ENCODE measurements at regions not wholly inside any gene's neighbourhood (a gene's known extent, or its start where the extent isn't known, plus 50 kb on each side); places are given as distances from the start of the nearest gene placed in this dataset.
"Not testable (repeated sequence)": the region's sequence is repeated elsewhere in the genome, so short reads cannot be mapped to it uniquely, and the experiment has no call there.

GRCh38 chr5:124554746-124555578 lies 191.5 kb downstream of the ZNF608 start:
- no peak for DNase-seq

- DNase-seq, result peak in 1 of 56 donors; percentile 3
Observed at GRCh38 chr5:124553911-124554310, 192.5 kb downstream of the ZNF608 start.

GRCh38 chr5:124552526-124552925 lies 193.9 kb downstream of the ZNF608 start:
- no peak for DNase-seq

- DNase-seq, result no peak
Observed at GRCh38 chr5:124551939-124552279, 194.5 kb downstream of the ZNF608 start.

- DNase-seq, result no peak
Observed at GRCh38 chr5:124550731-124551130, 195.7 kb downstream of the ZNF608 start.

- DNase-seq, result no peak
Observed at GRCh38 chr5:124549891-124550436, 196.5 kb downstream of the ZNF608 start.

- no peak for DNase-seq
Observed at GRCh38 chr5:124546643-124547042, 199.8 kb downstream of the ZNF608 start.

GRCh38 chr5:124544366-124545055 lies 201.9 kb downstream of the ZNF608 start:
- DNase-seq, result no peak

- DNase-seq, result no peak
Observed at GRCh38 chr5:124538931-124539330, 207.5 kb downstream of the ZNF608 start.

- no peak for DNase-seq
Observed at GRCh38 chr5:124538191-124538590, 208.2 kb downstream of the ZNF608 start.

- no peak for DNase-seq
Observed at GRCh38 chr5:124537522-124537921, 208.9 kb downstream of the ZNF608 start.

GRCh38 chr5:124537107-124537506 lies 209.3 kb downstream of the ZNF608 start:
- DNase-seq, result no peak

GRCh38 chr5:124536333-124536732 lies 210.1 kb downstream of the ZNF608 start:
- DNase-seq, result no peak

GRCh38 chr5:124530916-124531315 lies 215.5 kb downstream of the ZNF608 start:
- no peak for DNase-seq

- DNase-seq, result no peak
Observed at GRCh38 chr5:124528838-124529237, 217.6 kb downstream of the ZNF608 start.

GRCh38 chr5:124527220-124527991 lies 219.0 kb downstream of the ZNF608 start:
- peak in 12 of 56 donors; percentile 1 to 40 (median 14) for DNase-seq

- DNase-seq, result not testable (repeated sequence)
Observed at GRCh38 chr5:124526079-124526478, 220.4 kb downstream of the ZNF608 start.

GRCh38 chr5:124524552-124525232 lies 221.7 kb downstream of the ZNF608 start:
- DNase-seq, result no peak

GRCh38 chr5:124523897-124524296 lies 222.5 kb downstream of the ZNF608 start:
- no peak for DNase-seq

GRCh38 chr5:124522992-124523391 lies 223.4 kb downstream of the ZNF608 start:
- DNase-seq, result no peak
